Stomach (tissue), 4 donors: ENCODE measurements at regions not wholly inside any gene's neighbourhood (a gene's known extent, or its start where the extent isn't known, plus 50 kb on each side); places are given as distances from the start of the nearest gene placed in this dataset.

Experiments
- EP300 ChIP-seq: sonication (generic); formaldehyde crosslinking; IDR thresholded peaks from one replicate; pipeline ENCODE4 v1.6.1; 2017; ENCODE audit warnings: antibody characterized with exemption
- POLR2A ChIP-seq, 4 donors: fragments of 450-650 bp; IDR thresholded peaks; one replicate each; pipeline ENCODE4 v1.6.1; 2016; ENCODE audit warnings: antibody characterized with exemption in 4 of 4, control low read depth in 2 of 4, mild to moderate bottlenecking in 1 of 4, moderate library complexity in 1 of 4
- TF ChIP-seq, protein P1 (sequence below), 7 experiments: fragments of 450-650 bp in 4 of 7; fragments of 200-600 bp in 3 of 7; sonication (generic) in 3 of 7; IDR thresholded peaks; one replicate each; pipeline ENCODE4 v1.5.1; 2016 to 2019; ENCODE audit warnings: antibody characterized with exemption in 7 of 7, control low read depth in 2 of 7, mild to moderate bottlenecking in 1 of 7

DNA sequence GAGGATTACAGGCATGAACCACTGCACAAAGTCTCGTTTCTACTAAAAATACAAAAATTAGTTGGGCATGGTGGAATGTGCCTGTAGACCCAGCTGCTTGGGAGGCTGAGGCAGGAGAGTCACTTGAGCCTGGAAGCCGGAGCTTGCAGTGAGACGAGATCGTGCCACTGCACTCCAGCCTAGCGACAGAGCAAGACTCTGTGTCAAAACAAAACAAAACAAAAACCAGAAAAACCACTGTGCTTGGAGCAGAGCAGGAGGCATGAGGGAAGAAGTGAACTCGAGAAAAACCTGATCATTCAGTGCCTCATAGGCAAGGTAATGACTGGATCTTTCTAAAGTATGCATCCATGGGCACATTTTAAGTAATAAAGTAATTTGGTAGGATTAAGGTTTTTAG is 487.8 kb downstream of the KCNH5 start:
- TF ChIP-seq, protein P1, sequence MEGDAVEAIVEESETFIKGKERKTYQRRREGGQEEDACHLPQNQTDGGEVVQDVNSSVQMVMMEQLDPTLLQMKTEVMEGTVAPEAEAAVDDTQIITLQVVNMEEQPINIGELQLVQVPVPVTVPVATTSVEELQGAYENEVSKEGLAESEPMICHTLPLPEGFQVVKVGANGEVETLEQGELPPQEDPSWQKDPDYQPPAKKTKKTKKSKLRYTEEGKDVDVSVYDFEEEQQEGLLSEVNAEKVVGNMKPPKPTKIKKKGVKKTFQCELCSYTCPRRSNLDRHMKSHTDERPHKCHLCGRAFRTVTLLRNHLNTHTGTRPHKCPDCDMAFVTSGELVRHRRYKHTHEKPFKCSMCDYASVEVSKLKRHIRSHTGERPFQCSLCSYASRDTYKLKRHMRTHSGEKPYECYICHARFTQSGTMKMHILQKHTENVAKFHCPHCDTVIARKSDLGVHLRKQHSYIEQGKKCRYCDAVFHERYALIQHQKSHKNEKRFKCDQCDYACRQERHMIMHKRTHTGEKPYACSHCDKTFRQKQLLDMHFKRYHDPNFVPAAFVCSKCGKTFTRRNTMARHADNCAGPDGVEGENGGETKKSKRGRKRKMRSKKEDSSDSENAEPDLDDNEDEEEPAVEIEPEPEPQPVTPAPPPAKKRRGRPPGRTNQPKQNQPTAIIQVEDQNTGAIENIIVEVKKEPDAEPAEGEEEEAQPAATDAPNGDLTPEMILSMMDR (IDR thresholded peaks at IDR 0.05), result no peak
- TF ChIP-seq POLR2A (IDR thresholded peaks at IDR 0.05), result no peak
- TF ChIP-seq EP300, result no peak
